GM19043 (cell line): ENCODE measurements at regions not wholly inside any gene's neighbourhood (a gene's known extent, or its start where the extent isn't known, plus 50 kb on each side); places are given as distances from the start of the nearest gene placed in this dataset.
"Not testable (repeated sequence)": the region's sequence is repeated elsewhere in the genome, so short reads cannot be mapped to it uniquely, and the experiment has no call there.

Experiments
- ATAC-seq: cut with Tn5 transposase; IDR thresholded peaks from one replicate; pipeline ENCODE4 v1.9.1; 2021; ENCODE audit warnings: low read depth; ENCODE audit not compliant: unreplicated experiment

DNA sequence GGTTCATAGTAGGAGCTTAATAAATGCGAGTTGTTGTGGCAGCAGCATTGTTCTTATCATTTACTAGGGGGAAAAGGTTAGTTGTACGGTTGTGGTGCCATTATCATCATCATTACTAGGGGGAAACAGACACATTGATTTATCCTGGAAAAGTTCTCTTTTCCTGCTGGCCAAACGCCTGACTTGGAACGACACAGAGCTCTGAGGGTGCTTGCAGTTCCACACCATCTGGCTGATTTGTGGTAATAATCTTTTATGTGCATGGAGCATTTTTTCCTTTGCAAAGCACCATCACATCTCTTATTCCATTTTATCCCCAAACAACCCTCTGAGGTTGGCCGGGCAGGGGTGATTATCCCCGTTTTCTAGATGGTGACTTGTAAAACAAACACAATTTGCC is 219.4 kb downstream of the BUB3 start:
- no peak for ATAC-seq

DNA sequence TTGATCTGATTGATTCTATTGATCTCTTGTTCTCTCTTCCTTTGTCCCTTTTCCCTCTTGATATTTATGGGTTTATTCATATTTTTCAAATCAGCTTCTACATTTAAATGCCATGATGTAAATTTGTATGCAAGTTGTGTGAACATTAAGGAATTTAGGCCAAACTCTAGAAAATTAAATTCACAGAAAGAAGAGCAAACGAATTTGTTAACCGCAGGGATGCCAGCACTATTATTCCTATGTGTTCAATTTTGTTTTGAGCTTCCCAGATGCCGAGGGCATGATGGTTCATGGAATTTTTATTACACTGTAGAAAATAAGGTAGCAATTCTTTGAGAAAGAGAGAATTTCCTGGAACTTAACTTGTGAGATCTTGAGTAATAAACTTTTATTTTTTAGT is 220.9 kb downstream of the BUB3 start:
- no peak for ATAC-seq

DNA sequence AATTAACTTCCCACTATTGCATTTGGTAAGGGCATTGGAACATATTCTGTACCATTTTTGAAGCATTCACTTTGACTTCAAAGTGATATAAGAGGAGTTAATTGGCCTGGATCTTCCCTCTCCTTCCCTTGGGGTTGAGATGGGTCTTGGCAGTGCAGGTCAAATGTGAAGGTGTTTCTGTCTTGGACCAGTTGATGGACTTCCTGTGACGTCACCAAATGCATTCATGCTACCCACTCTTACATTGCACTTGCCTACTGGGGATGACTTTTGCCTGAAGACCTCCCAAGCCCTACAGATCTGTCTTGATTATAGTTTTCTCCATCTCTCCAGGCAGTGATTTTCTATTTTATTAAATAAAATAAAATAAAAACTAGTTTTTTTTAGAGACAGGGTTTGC is 221.5 kb downstream of the BUB3 start:
- no peak for ATAC-seq

- ATAC-seq: no peak
These were observed 223.7 kb downstream of the BUB3 start for GRCh38 chr10:123377883-123378282.

DNA sequence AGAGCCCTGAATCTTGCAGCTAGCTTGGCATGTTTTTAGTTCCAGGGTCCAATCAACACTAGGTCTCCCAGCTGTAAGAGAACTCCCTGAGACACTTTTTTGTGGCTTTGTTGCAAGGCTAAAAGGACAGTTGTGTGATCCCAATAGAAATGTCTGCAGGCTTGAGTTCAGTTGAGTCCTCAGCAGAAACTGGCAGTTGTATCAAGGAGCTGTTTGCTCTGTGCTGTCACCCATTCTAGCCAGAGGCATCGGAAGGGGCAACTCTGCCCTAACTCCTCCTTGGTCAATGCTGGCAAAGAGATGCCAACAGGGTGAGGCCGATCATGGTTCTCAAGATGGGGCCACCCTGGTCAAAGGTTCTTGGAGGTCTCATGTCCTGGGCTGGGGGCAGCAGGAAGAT is 224.1 kb downstream of the BUB3 start:
- no peak for ATAC-seq

DNA sequence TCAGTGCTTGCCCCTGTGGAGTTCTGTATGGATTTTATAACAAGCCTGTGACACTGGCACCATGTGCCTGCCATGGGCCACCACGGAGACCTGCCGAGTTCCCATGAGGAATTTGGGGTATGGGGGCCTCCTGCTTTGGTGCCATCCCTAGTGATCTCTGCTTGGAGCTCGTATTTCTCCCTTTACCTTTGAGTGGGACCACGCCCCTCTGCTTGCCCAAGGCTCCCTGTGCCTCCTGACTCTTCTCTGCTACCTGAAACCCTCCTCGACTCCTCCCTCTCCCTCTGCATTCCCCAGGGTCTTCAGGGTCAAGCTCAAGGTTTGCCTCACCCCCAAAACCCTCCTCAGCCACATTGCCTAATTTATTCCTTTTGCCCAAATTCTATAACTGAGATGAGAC is 225.0 kb downstream of the BUB3 start:
- no peak for ATAC-seq

DNA sequence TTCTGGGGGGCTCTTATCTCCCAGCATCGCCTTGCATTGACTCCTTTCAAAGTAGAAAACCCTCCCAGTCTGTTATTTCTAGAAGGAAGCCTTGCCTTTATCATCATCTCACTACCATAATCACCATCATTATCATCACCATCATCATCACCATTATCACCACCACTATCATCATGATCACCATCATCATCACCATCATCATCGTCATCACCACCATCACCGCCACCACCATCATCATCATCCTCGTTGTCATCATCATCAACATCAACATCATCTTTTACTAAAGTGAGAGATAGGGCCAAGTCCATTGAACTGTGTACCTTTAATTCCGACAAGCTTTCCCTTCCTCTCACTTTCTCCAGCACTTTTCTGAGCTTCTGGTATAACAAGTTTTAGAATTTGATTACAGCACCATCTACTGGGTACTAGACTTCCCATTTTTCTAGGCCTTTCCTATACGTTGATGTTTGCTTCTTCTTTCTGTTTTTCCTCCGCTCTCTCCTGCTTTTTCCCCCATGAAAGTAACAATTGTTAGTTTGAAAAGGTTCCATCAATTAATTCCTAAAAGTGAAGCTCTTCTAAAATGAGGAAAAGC is 226.4 kb downstream of the BUB3 start:
- no peak for ATAC-seq

DNA sequence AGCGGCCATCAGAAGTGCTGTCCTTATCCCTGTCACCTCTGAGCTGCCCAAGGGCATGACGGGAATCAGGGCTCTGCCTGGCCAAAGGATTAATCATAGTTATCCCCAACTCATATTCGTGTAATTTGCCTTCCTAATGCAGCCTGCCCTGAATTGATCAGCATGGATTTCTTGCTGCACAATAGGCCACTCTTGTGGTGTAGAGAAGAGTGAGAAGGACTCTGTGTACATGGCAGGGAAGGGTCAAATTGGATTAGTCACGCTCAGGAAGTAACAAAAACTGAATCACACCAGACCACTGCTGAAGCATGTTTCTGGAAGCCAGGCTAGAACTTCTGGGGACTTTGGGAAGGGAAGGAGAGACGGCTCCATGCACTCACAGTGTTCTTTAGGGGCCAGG is 227.0 kb downstream of the BUB3 start:
- ATAC-seq: no peak

DNA sequence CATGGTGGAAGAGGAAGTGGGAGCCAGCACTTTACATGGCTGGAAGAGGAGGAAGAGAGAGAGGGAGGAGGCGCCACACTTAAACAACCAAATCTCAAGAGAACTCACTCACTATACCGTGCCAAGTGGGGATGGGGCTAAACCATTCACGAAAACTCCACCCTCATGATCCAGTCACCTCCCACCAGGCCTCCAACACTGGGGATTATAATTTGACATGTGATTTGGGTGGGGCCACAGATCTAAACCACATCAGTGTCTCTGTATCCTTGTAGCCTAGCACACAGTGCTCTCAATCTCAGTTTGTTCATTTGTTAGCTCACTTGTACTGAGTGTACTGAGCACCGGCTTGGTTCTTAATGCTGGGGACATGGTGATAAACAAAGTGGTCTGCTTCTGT is 228.3 kb downstream of the BUB3 start:
- no peak for ATAC-seq

DNA sequence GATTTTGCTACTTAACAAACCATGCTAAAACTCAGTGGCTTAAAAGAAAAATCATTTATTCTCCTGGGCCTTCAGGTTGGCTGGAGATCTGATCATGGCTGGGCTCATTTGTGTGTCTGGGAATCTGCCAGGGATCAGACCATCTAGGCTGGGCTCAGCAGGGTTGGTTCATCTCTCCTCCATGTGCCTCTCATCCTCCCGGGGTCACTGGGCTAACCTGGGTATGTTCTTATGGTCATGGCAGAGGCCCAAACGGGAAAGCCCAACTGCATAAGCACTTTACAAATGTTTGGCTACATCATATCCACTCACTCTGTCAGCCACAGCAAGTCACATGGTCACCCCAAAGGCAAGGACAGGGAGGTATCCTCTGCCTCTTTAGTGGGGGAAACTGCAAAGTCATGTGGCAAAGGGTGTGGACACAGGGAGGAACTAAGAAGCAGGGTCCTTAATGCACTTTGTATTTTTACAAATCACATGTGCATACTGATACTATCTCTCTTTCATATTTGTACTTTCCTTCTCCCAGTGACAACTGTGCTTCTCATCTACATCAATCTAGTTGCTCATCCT is 231.4 kb downstream of the BUB3 start:
- ATAC-seq: no peak

DNA sequence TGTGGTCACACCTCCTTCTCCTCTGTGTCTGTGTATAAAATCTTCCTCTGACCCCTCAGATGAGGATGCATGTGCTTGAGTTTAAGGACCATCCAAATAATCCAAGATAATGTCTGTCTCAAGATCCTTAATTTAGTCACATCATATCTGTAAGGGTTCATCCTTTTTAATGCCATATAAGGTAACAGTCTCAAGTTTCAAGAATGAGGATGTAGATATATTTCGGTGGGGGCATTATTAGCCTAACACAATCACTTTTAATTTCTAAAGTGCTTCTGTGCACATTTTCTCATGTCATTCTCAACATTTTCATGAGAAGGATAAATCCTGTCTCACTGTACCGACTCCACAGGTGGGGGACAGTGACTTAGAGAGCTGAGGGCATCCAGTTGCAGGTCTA is 235.3 kb downstream of the BUB3 start:
- no peak for ATAC-seq

DNA sequence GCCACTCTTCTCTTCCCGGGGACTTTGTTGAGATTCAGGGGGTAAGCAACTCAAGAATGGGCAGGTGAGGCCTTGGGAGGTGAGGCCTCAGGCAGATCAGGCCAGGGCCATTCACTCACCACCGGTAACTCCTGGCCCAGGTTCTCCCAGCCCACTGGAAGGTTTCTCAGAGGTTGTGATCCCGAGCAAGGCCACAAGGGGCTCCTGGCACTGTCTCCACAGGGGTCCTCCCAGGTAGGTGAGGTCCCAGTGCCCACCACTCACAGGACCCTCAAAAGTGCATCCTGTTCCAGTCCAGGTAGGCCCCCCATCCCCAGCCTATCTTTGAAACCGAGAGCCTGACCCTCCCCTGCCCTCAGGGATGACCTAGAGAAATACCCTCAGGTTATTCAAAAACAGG is 236.1 kb downstream of the BUB3 start:
- ATAC-seq: no peak

DNA sequence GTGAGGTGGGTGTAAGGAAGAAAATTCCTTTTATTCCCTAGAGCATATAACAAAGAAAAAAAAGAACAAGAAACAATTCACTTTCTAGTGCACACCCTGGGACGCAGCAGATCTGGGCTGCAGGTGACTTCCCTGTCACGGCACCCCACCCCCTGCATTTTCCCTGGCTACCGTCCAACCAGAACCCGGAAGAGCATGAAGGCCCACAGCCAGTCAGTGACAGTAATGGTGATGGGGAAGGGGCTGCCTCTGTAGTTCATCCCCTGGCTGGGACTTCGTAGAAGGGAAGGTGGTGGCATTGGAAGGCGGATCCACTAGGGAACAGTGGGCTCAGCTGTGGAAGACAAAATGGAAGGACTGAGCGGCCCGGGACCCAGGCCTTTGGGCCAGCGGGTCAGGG is 236.7 kb downstream of the BUB3 start:
- no peak for ATAC-seq

DNA sequence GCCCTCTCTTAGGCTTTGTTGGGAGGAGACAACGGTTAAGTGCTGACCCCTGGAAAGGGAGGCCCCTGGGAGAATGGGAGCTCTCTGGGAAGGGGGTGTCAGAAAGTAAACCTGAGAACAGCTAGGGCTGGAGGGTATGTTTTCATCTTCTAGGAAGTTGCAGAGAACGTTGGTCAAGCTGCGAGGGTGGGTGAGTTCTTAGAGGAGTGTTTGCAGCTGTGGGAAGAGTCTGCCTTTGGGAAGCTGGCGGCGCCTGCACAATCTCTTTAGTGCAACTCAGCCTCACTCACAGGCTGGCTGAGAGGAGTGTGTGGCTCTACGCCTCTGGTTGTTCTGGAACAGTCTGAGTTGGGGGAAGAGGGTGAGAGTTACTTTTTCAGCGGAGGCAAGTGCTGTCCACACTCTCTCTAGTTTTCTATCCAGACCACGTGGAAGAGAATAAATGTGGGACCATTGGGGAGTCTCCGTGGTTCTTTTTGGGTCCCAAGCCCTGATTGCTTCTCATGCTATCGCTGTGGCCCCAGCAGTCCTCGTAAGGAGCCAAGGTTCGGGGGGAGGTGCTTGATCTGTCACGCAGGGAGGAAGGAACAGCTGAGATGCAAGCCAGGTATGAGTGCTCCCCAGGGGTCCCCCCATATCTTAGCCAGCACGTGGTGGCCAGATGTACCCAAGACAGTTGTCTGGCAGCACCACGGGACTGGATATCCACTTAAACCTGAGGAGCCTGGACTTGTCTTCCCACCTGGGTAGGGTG is 237.2 kb downstream of the BUB3 start:
- peak; percentile 28 for ATAC-seq

GRCh38 chr10:123392182-123392963 is 238.2 kb downstream of the BUB3 start:
- peak; percentile 86 for ATAC-seq

DNA sequence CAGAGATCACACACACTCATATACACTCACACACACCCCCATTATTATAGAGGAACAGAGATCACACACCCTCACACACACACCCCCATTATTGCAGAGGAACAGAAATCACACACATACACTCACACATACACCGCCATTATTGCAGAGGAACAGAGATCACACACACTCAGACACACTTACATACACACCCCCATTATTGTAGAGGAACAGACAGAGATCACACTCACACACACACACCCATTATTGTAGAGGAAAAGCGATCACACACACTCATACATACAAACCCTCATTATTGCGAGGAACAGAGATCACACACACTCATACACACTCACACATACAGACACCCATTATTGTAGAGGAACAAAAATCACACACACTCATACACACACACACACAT is 239.0 kb downstream of the BUB3 start:
- no peak for ATAC-seq

- ATAC-seq: no peak
These were observed 240.2 kb downstream of the BUB3 start for GRCh38 chr10:123394382-123394781.

- ATAC-seq: not testable (repeated sequence)
These were observed 241.0 kb downstream of the BUB3 start for GRCh38 chr10:123395234-123395633.

- ATAC-seq: no peak
These were observed 241.7 kb downstream of the BUB3 start for GRCh38 chr10:123395906-123396305.

DNA sequence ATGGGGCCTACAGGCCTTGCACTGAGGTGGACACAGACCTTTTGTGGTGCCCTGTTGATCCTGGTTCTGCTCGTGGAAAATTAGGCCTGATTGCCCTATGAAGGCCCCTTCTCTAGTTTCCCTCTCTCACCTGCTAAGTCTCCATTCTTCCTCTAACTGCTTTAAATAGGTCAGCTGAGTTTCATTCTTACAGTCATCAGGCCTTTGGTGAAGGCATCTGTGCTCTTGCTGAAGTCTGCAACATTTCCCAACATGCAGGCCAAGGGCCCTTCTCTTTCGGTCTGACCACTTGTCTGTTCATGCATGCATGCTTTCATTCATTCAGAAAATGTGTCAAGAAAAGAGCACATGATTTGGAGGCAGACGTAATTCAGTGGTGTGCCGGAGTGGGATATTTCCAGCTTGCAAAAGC is 244.0 kb downstream of the BUB3 start:
- ATAC-seq: peak; percentile 61

- ATAC-seq: no peak
These were observed 244.6 kb downstream of the BUB3 start for GRCh38 chr10:123398756-123399155.
